Endothelial cell of umbilical vein (primary cell): ENCODE measurements at regions not wholly inside any gene's neighbourhood (a gene's known extent, or its start where the extent isn't known, plus 50 kb on each side); places are given as distances from the start of the nearest gene placed in this dataset.

Experiments
- BruUV-seq: library from RNA; stranded (reverse); fragments of 400-500 nt; replicated peaks from 2 replicates; lab custom pipeline; 2021; lab: Mats Ljungman, UMichigan
- CTCF ChIA-PET: fragments of 300-600, 350-600 bp; sonication (Branson Sonifier 250); formaldehyde crosslinking; loops from one replicate; lab custom pipeline; 2021; ENCODE audit warnings: antibody characterized with exemption, inconsistent platforms; lab: Charles Lee
- POLR2A ChIA-PET: fragments of 300-600, 350-600 bp; sonication (Branson Sonifier 250); formaldehyde crosslinking; loops from one replicate; lab custom pipeline; 2021; ENCODE audit warnings: antibody characterized with exemption, inconsistent platforms; lab: Charles Lee
- DNase-seq: peaks from one replicate; pipeline ENCODE4 v3.0.0-alpha.2; 2011; ENCODE audit warnings: low read depth, low spot score
- FAIRE-seq: peaks from 2 replicates; lab custom pipeline; 2011; peaks lifted over from hg19 to GRCh38; lab: Jason Lieb, UNC
- H2AFZ ChIP-seq: 2 replicates; pipeline ENCODE4 v1.6.0; 2012; ENCODE audit warnings: low read depth, low read length, control low read depth, inconsistent platforms
- H3K27ac ChIP-seq: 2 replicates; pipeline ENCODE4 v1.5.1; 2011; ENCODE audit warnings: low read depth, mild to moderate bottlenecking, control low read depth, low read length, moderate library complexity; ENCODE audit not compliant: insufficient read depth
- H3K27me3 ChIP-seq, 2 experiments: 2 replicates each; pipeline versions ENCODE4 v1.6.0 to v1.6.1; 2011; ENCODE audit warnings: low read length in 2 of 2, mixed read lengths in 1 of 2; ENCODE audit not compliant: control insufficient read depth in 2 of 2, insufficient read depth in 2 of 2
- H3K36me3 ChIP-seq, 2 experiments: 2 replicates in 1 of 2; 3 replicates in 1 of 2; pipeline ENCODE4 v1.5.1; 2011; ENCODE audit warnings: low read length in 2 of 2, mild to moderate bottlenecking in 1 of 2, moderate library complexity in 1 of 2; ENCODE audit not compliant: control insufficient read depth in 2 of 2, insufficient read depth in 2 of 2; ENCODE audit errors: extremely low read depth in 1 of 2
- H3K4me1 ChIP-seq: 3 replicates; pipeline ENCODE4 v1.5.1; 2011; ENCODE audit warnings: mild to moderate bottlenecking, low read length; ENCODE audit not compliant: control insufficient read depth, insufficient read depth; ENCODE audit errors: extremely low read depth
- H3K4me2 ChIP-seq: 2 replicates; pipeline ENCODE4 v1.6.1; 2011; ENCODE audit warnings: low read length, control low read depth, mixed read lengths; ENCODE audit not compliant: insufficient read depth
- H3K4me3 ChIP-seq, 3 experiments: fragments of 200-600 bp in 1 of 3; sonication (generic), shearing (Covaris generic) in 1 of 3; replicated peaks in 1 of 3; 2 replicates each; pipeline ENCODE4 v1.5.1; 2011 to 2016; ENCODE audit warnings: control low read depth in 3 of 3, low read length in 3 of 3, mild to moderate bottlenecking in 2 of 3, inconsistent platforms in 1 of 3, low read depth in 1 of 3, moderate library complexity in 1 of 3; ENCODE audit not compliant: insufficient read depth in 1 of 3
- H3K79me2 ChIP-seq: 2 replicates; pipeline ENCODE4 v1.6.0; 2012; ENCODE audit warnings: low read length, inconsistent platforms; ENCODE audit not compliant: control insufficient read depth, insufficient read depth
- H3K9ac ChIP-seq: replicated peaks from 2 replicates; pipeline ENCODE3; 2011; ENCODE audit warnings: low read length, control low read depth; ENCODE audit not compliant: insufficient read depth; ENCODE audit errors: extremely low read depth
- H3K9me1 ChIP-seq: replicated peaks from 3 replicates; pipeline ENCODE4 v1.6.0; 2011; ENCODE audit warnings: mild to moderate bottlenecking, low read length; ENCODE audit not compliant: control insufficient read depth, insufficient read depth; ENCODE audit errors: extremely low read depth
- H3K9me3 ChIP-seq: replicated peaks from 2 replicates; pipeline ENCODE4 v1.5.1; 2012; ENCODE audit warnings: low read length, inconsistent platforms; ENCODE audit not compliant: control insufficient read depth, insufficient read depth
- H4K20me1 ChIP-seq: replicated peaks from 2 replicates; pipeline ENCODE3; 2011; ENCODE audit warnings: mild to moderate bottlenecking, low read length; ENCODE audit not compliant: control insufficient read depth, insufficient read depth; ENCODE audit errors: extremely low read depth
- EZH2 ChIP-seq: IDR thresholded peaks from 2 replicates; pipeline ENCODE4 v1.6.1; 2012; ENCODE audit warnings: borderline replicate concordance, low read depth, mild to moderate bottlenecking, moderate library complexity, low read length, inconsistent platforms; ENCODE audit not compliant: severe bottlenecking
- FOS ChIP-seq: IDR thresholded peaks from 2 replicates; pipeline ENCODE4 v1.6.1; 2011; ENCODE audit warnings: mild to moderate bottlenecking, low read length, moderate library complexity, borderline replicate concordance; ENCODE audit not compliant: insufficient read depth
- GATA2 ChIP-seq: IDR thresholded peaks from 2 replicates; pipeline ENCODE4 v1.7.0; 2011; ENCODE audit warnings: low read depth, mild to moderate bottlenecking, moderate library complexity, mixed read lengths, low read length; ENCODE audit not compliant: insufficient read length, insufficient read depth
- JUN ChIP-seq: IDR thresholded peaks from 2 replicates; pipeline ENCODE4 v1.6.1; 2011; ENCODE audit warnings: borderline replicate concordance, low read depth; ENCODE audit not compliant: insufficient read length, insufficient read depth
- MYC ChIP-seq: IDR thresholded peaks from one replicate; pipeline ENCODE4 v1.6.1; 2011; ENCODE audit warnings: mild to moderate bottlenecking, low read depth, low read length
- POLR2A ChIP-seq: IDR thresholded peaks from 2 replicates; pipeline ENCODE4 v1.6.1; 2012; ENCODE audit warnings: low read depth, mild to moderate bottlenecking, control low read depth, low read length
- POLR2AphosphoS5 ChIP-seq: IDR thresholded peaks from 2 replicates; pipeline ENCODE4 v1.6.1; 2012; ENCODE audit warnings: low read depth, mild to moderate bottlenecking, control low read depth, low read length, moderate library complexity; ENCODE audit not compliant: insufficient read depth
- dilution Hi-C: fragments of 300-500 bp; cut with MboI; formaldehyde crosslinking; loops from one replicate; pipeline ENCODE4 v1.15.0; 2019; ENCODE audit warnings: low sequenced_read_pairs; ENCODE audit not compliant: extremely low pct_ligation_motif_present
- intact Hi-C: fragments of 100-400 bp; cut with micrococcal nuclease; formaldehyde crosslinking; loops from one replicate; pipeline ENCODE4 v1.10.0; 2022
- TF ChIP-seq, protein P1 (sequence below), 2 donors: IDR thresholded peaks; 1 replicate in 1 of 2; 2 replicates in 1 of 2; pipeline ENCODE4 v1.5.1; 2011; ENCODE audit warnings: low read length in 2 of 2, mild to moderate bottlenecking in 2 of 2, moderate library complexity in 2 of 2, control low read depth in 1 of 2, inconsistent platforms in 1 of 2, low read depth in 1 of 2; ENCODE audit not compliant: insufficient read depth in 1 of 2; ENCODE audit errors: extremely low read depth in 1 of 2
- TF ChIP-seq, protein P2 (sequence below): IDR thresholded peaks from 2 replicates; pipeline ENCODE4 v1.6.1; 2011; ENCODE audit not compliant: insufficient read depth, insufficient read length

DNA sequence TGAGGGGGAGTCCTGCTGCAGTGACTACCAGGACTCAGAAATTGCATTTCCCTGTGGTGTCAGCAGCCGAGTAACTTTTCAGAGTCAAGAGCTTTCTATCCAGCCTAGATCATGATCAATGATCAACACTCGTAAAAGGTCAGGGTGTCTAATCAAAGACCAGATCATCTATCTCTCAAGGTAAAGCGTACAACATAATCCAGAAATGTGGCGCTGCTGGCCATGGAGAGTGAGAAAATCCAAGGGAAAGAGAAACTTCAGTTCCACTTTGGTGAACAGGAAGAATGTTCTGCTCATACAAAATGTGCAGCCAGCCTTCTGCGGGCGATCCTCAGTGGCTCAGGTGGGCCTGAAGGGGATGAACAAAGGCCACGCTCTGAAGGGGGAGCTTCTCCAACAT lies 1005.8 kb upstream of the NR2F2 start:
- TF ChIP-seq POLR2A (no peak), EZH2 (no peak), GATA2 (no peak), MYC (no peak), JUN (no peak), FOS (no peak), POLR2AphosphoS5 (no peak)
- TF ChIP-seq, protein P1, sequence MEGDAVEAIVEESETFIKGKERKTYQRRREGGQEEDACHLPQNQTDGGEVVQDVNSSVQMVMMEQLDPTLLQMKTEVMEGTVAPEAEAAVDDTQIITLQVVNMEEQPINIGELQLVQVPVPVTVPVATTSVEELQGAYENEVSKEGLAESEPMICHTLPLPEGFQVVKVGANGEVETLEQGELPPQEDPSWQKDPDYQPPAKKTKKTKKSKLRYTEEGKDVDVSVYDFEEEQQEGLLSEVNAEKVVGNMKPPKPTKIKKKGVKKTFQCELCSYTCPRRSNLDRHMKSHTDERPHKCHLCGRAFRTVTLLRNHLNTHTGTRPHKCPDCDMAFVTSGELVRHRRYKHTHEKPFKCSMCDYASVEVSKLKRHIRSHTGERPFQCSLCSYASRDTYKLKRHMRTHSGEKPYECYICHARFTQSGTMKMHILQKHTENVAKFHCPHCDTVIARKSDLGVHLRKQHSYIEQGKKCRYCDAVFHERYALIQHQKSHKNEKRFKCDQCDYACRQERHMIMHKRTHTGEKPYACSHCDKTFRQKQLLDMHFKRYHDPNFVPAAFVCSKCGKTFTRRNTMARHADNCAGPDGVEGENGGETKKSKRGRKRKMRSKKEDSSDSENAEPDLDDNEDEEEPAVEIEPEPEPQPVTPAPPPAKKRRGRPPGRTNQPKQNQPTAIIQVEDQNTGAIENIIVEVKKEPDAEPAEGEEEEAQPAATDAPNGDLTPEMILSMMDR (IDR thresholded peaks at IDR 0.05; ENCODE audit: extremely low read depth in 1 of 2, insufficient read depth in 1 of 2, low read depth in 1 of 2, low read length in 2 of 2) = no peak
- TF ChIP-seq, protein P2, sequence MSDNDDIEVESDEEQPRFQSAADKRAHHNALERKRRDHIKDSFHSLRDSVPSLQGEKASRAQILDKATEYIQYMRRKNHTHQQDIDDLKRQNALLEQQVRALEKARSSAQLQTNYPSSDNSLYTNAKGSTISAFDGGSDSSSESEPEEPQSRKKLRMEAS = no peak
- BruUV-seq = no TSS peak
- CTCF ChIA-PET = interaction anchor here (1.1 to 2.0 kb wide), 6 partner anchors 10 to 1003 kb away, joined by 4 to 11 read pairs (median 4); no protein-coding TSS in a partner anchor
- Histone ChIP-seq H3K27ac (peak overlapping the region; percentile 98), H3K36me3 (no peaks in the 10 kb centered on the region), H3K4me2 (peak overlapping the region; percentile 83), H3K9ac (peak overlapping the region; percentile 98), H3K79me2 (peaks cover 39% of the 10 kb centered on the region), H3K9me1 (no peaks in the 10 kb centered on the region), H4K20me1 (no peaks in the 10 kb centered on the region), H3K4me1 (peaks cover 49% of the 10 kb centered on the region), H3K27me3 (no peaks in the 10 kb centered on the region), H3K9me3 (no peaks in the 10 kb centered on the region), H3K4me3 (peak overlapping the region in 1 of 3 experiments; percentile 30), H2AFZ (peak overlapping the region; percentile 49)
- DNase-seq (peak; percentile 47), FAIRE-seq (no peak)
- dilution Hi-C loops (loop anchor here (25.0 kb wide), 1 partner anchor 1013 kb away; the partner anchor contains the start of gene NR2F2), intact Hi-C loops (loop anchor here (1.0 kb wide), 4 partner anchors 20 to 653 kb away; no protein-coding TSS in a partner anchor)
- POLR2A ChIA-PET = interaction anchor here (0.9 to 1.1 kb wide), 3 partner anchors 15 to 29 kb away, joined by 3 to 4 read pairs (median 3); no protein-coding TSS in a partner anchor
